ENCODE measurements at regions not wholly inside any gene's neighbourhood (a gene's known extent, or its start where the extent isn't known, plus 50 kb on each side); places are given as distances from the start of the nearest gene placed in this dataset.
A peak's percentile ranks its signal among the peaks of the same experiment; 100 is the strongest.

- no peak for DNase-seq (ENCODE audit: low read depth in 4 of 4, low spot score in 1 of 4)
Observed at GRCh38 chr2:171225989-171226388, 65.3 kb upstream of the TLK1 start.

- DNase-seq (ENCODE audit: low read depth in 4 of 4, low spot score in 1 of 4), result no peak
Observed at GRCh38 chr2:171225302-171225980, 64.7 kb upstream of the TLK1 start.

GRCh38 chr2:171217330-171217729 is 56.6 kb upstream of the TLK1 start:
- DNase-seq (ENCODE audit: low read depth in 4 of 4, low spot score in 1 of 4), result no peak

- no peak for DNase-seq (ENCODE audit: low read depth in 4 of 4, low spot score in 1 of 4)
Observed at GRCh38 chr2:171216631-171217030, 55.9 kb upstream of the TLK1 start.

GRCh38 chr2:171214093-171214492 is 53.4 kb upstream of the TLK1 start:
- DNase-seq (ENCODE audit: low read depth in 4 of 4, low spot score in 1 of 4), result no peak

GRCh38 chr2:171210864-171211431 is 50.3 kb upstream of the TLK1 start:
- peak in 1 of 4 experiments; percentile 6 for DNase-seq (ENCODE audit: low read depth in 4 of 4, low spot score in 1 of 4)

Measured in stimulated activated CD4-positive, alpha-beta T cell treated with anti-CD3 and anti-CD28 coated beads, Interleukin-1b, Interleukin-23, amount 100 ng/mL, for 24 hours (primary cell).